ENCODE measurements at regions not wholly inside any gene's neighbourhood (a gene's known extent, or its start where the extent isn't known, plus 50 kb on each side); places are given as distances from the start of the nearest gene placed in this dataset.

- TF ChIP-seq FOXM1 (IDR thresholded peaks at IDR 0.05; ENCODE audit: borderline replicate concordance, low read depth): no peak
- TF ChIP-seq EP300 (IDR thresholded peaks at IDR 0.05; ENCODE audit: borderline replicate concordance): no peak
- TF ChIP-seq CREB1 (IDR thresholded peaks at IDR 0.05; ENCODE audit: low read depth): no peak
- TF ChIP-seq TEAD4 (IDR thresholded peaks at IDR 0.05): no peak
- TF ChIP-seq REST (IDR thresholded peaks at IDR 0.05; ENCODE audit: low read depth): no peak
- no peak for TF ChIP-seq TAF1 (IDR thresholded peaks at IDR 0.05; ENCODE audit: low read depth)
- no peak for TF ChIP-seq MAX (IDR thresholded peaks at IDR 0.05)
Observed at GRCh38 chr1:113226148-113226547, 153.2 kb downstream of the LRIG2 start.

Data from Ishikawa (cell line).